CD14-positive monocyte (primary cell): ENCODE measurements at regions not wholly inside any gene's neighbourhood (a gene's known extent, or its start where the extent isn't known, plus 50 kb on each side); places are given as distances from the start of the nearest gene placed in this dataset.
A peak's percentile ranks its signal among the peaks of the same experiment; 100 is the strongest.

Experiments
- DNase-seq, 3 donors: peaks; one replicate each; pipeline ENCODE4 v3.0.0-alpha.2; 2011 to 2022
- H2AFZ ChIP-seq: 2 replicates; pipeline ENCODE4 v1.6.0; 2012; ENCODE audit warnings: mild to moderate bottlenecking, low read depth, low read length, inconsistent platforms; ENCODE audit not compliant: insufficient read depth, poor library complexity, severe bottlenecking
- H3K27ac ChIP-seq, 2 donors: 1 replicate in 1 of 2; 2 replicates in 1 of 2; pipeline ENCODE4 v1.5.1; 2012 to 2013; ENCODE audit warnings: low read length in 2 of 2, control low read depth in 1 of 2, inconsistent platforms in 1 of 2, low read depth in 1 of 2, mild to moderate bottlenecking in 1 of 2
- H3K27me3 ChIP-seq, 2 donors: one replicate each; pipeline versions ENCODE4 v1.6.0 to v1.6.1; 2011 to 2013; ENCODE audit warnings: low read length in 2 of 2; ENCODE audit not compliant: control insufficient read depth in 2 of 2, insufficient read depth in 2 of 2
- H3K36me3 ChIP-seq, 2 donors: replicated peaks in 1 of 2; 1 replicate in 1 of 2; 2 replicates in 1 of 2; pipeline versions ENCODE4 v1.5.1 to v1.6.1; 2012 to 2013; ENCODE audit warnings: low read length in 2 of 2, control low read depth in 1 of 2, inconsistent platforms in 1 of 2, mild to moderate bottlenecking in 1 of 2; ENCODE audit not compliant: insufficient read depth in 2 of 2, control insufficient read depth in 1 of 2
- H3K4me1 ChIP-seq, 2 donors: 1 replicate in 1 of 2; 2 replicates in 1 of 2; pipeline versions ENCODE4 v1.5.1 to v1.6.1; 2012 to 2013; ENCODE audit warnings: low read length in 2 of 2, control low read depth in 1 of 2, inconsistent platforms in 1 of 2, mild to moderate bottlenecking in 1 of 2, moderate library complexity in 1 of 2; ENCODE audit not compliant: insufficient read depth in 2 of 2, control insufficient read depth in 1 of 2
- H3K4me2 ChIP-seq: replicated peaks from 2 replicates; pipeline ENCODE3; 2012; ENCODE audit warnings: low read length, moderate library complexity, mild to moderate bottlenecking; ENCODE audit not compliant: poor library complexity, severe bottlenecking; ENCODE audit errors: extremely low read depth
- H3K4me3 ChIP-seq, 3 experiments: fragments of 200-600 bp in 1 of 3; sonication (generic) in 1 of 3; replicated peaks in 1 of 3; 1 replicate in 2 of 3; 2 replicates in 1 of 3; pipeline ENCODE4 v1.5.1; 2011 to 2013; ENCODE audit warnings: low read length in 3 of 3, mild to moderate bottlenecking in 3 of 3, control low read depth in 2 of 3, low read depth in 2 of 3, inconsistent platforms in 1 of 3, moderate library complexity in 1 of 3
- H3K79me2 ChIP-seq: 2 replicates; pipeline ENCODE4 v1.6.0; 2012; ENCODE audit warnings: mild to moderate bottlenecking, control low read depth, inconsistent platforms, low read length, moderate library complexity; ENCODE audit not compliant: insufficient read depth
- H3K9ac ChIP-seq: 2 replicates; pipeline ENCODE4 v1.6.0; 2017; ENCODE audit warnings: low read length, mild to moderate bottlenecking; ENCODE audit not compliant: insufficient read depth, poor library complexity, severe bottlenecking
- H3K9me3 ChIP-seq, 2 donors: replicated peaks in 1 of 2; 1 replicate in 1 of 2; 2 replicates in 1 of 2; pipeline versions ENCODE4 v1.5.1 to v1.6.1; 2012 to 2013; ENCODE audit warnings: low read length in 2 of 2, control low read depth in 1 of 2; ENCODE audit not compliant: control insufficient read depth in 1 of 2, insufficient read depth in 1 of 2
- H4K20me1 ChIP-seq: 2 replicates; pipeline ENCODE4 v1.6.0; 2012; ENCODE audit warnings: mild to moderate bottlenecking, low read length, control low read depth, moderate library complexity; ENCODE audit not compliant: insufficient read depth
- H3K27ac Mint-ChIP-seq, 7 donors: one replicate each; pipeline ENCODE4 v1.8.0; 2020; ENCODE audit warnings: mild to moderate bottlenecking in 7 of 7, mixed read lengths in 7 of 7, moderate library complexity in 6 of 7, inconsistent platforms in 2 of 7
- H3K27me3 Mint-ChIP-seq, 3 donors: one replicate each; pipeline ENCODE4 v1.8.0; 2021 to 2022; ENCODE audit warnings: low read depth in 3 of 3, mild to moderate bottlenecking in 3 of 3, mixed read lengths in 3 of 3, moderate library complexity in 3 of 3, inconsistent platforms in 1 of 3
- H3K36me3 Mint-ChIP-seq, 2 donors: one replicate each; pipeline ENCODE4 v1.8.0; 2020; ENCODE audit warnings: mixed read lengths in 2 of 2, inconsistent platforms in 1 of 2, mild to moderate bottlenecking in 1 of 2
- H3K4me1 Mint-ChIP-seq: one replicate; pipeline ENCODE4 v1.8.0; 2020; ENCODE audit warnings: mild to moderate bottlenecking, mixed read lengths
- H3K4me3 Mint-ChIP-seq, 2 donors: one replicate each; pipeline ENCODE4 v1.8.0; 2020; ENCODE audit warnings: mild to moderate bottlenecking in 2 of 2, mixed read lengths in 2 of 2, moderate library complexity in 1 of 2
- H3K9me3 Mint-ChIP-seq, 7 donors: one replicate each; pipeline ENCODE4 v1.8.0; 2020 to 2022; ENCODE audit warnings: mixed read lengths in 7 of 7, mild to moderate bottlenecking in 6 of 7, moderate library complexity in 6 of 7, inconsistent platforms in 2 of 7
- CTCF ChIP-seq: fragments of 200-600 bp; IDR thresholded peaks from one replicate; pipeline ENCODE4 v1.8.0; 2022; ENCODE audit warnings: antibody characterized with exemption, mild to moderate bottlenecking
- WGBS: methylation state at CpG from one replicate; pipeline ENCODE4 v1.1.5; 2013; ENCODE audit warnings: missing lambda C conversion rate; ENCODE audit not compliant: insufficient coverage; 5-methylcytosine and 5-hydroxymethylcytosine counted together
- intact Hi-C, 2 donors: fragments of 100-400 bp; cut with micrococcal nuclease; formaldehyde crosslinking; loops; one replicate each; pipeline versions ENCODE4 v1.15.0 to v1.15.1; 2023

- Histone ChIP-seq H3K27me3 (no peaks in the 10 kb centered on the region), H3K9me3 (peaks cover 7 to 13% of the 10 kb centered on the region in 2 donors), H3K79me2 (no peaks in the 10 kb centered on the region), H3K4me1 (peaks cover 29 to 36% of the 10 kb centered on the region in 2 donors), H2AFZ (peak overlapping the region; percentile 54), H3K36me3 (no peaks in the 10 kb centered on the region), H3K27ac (peak overlapping the region in 1 of 2 donors; percentile 65), H3K9ac (no peak overlapping the region), H3K4me3 (peak overlapping the region in 1 of 3 experiments; percentile 47), H3K4me2 (peak overlapping the region; percentile 56), H4K20me1 (no peaks in the 10 kb centered on the region)
- peaks cover 3 to 22% (median 5%) of the 10 kb centered on the region in 7 donors for H3K9me3 Mint-ChIP-seq
- peak overlapping the region; percentile 55 to 78 for H3K4me3 Mint-ChIP-seq
- peaks cover 3 to 4% of the 10 kb centered on the region in 2 donors for H3K36me3 Mint-ChIP-seq
- intact Hi-C loops: loop anchor here in 1 of 2 donors (5.0 kb wide), 1 partner anchor 38 kb away; no protein-coding TSS in a partner anchor
- peaks cover 35% of the 10 kb centered on the region for H3K4me1 Mint-ChIP-seq
- peaks cover 0 to 2% (median 2%) of the 10 kb centered on the region in 3 donors for H3K27me3 Mint-ChIP-seq
- H3K27ac Mint-ChIP-seq: peak overlapping the region in 6 of 7 donors; percentile 54 to 94 (median 90)
- TF ChIP-seq CTCF: no peak
- peak; percentile 6 to 21 (median 15) for DNase-seq
- 0% methylated on average over 2 of the region's 4 CpGs for WGBS
Measured at GRCh38 chr6:148648754-148649453, 97.9 kb upstream of the UST start.

GRCh38 chr6:148649454-148649963, 97.3 kb upstream of the UST start:
- Histone ChIP-seq H3K4me1 (peaks cover 29 to 36% of the 10 kb centered on the region in 2 donors), H3K27me3 (no peaks in the 10 kb centered on the region), H3K36me3 (no peaks in the 10 kb centered on the region), H3K9me3 (peaks cover 7 to 17% of the 10 kb centered on the region in 2 donors), H3K4me2 (peak overlapping the region; percentile 56), H2AFZ (peak overlapping the region; percentile 54), H4K20me1 (no peaks in the 10 kb centered on the region), H3K27ac (peak overlapping the region; percentile 30 to 65), H3K79me2 (no peaks in the 10 kb centered on the region), H3K4me3 (peak overlapping the region in 1 of 3 experiments; percentile 47), H3K9ac (no peak overlapping the region)
- peaks cover 29% of the 10 kb centered on the region for H3K4me1 Mint-ChIP-seq
- peaks cover 3 to 22% (median 5%) of the 10 kb centered on the region in 7 donors for H3K9me3 Mint-ChIP-seq
- peaks cover 3 to 4% of the 10 kb centered on the region in 2 donors for H3K36me3 Mint-ChIP-seq
- peaks cover 0 to 2% (median 2%) of the 10 kb centered on the region in 3 donors for H3K27me3 Mint-ChIP-seq
- intact Hi-C loops: loop anchor here in 1 of 2 donors (5.0 kb wide), 1 partner anchor 38 kb away; no protein-coding TSS in a partner anchor
- peak overlapping the region; percentile 55 to 78 for H3K4me3 Mint-ChIP-seq
- peak; percentile 12 to 26 (median 16) for DNase-seq
- peak overlapping the region; percentile 54 to 94 (median 89) for H3K27ac Mint-ChIP-seq
- TF ChIP-seq CTCF: no peak
